ENCODE measurements at regions not wholly inside any gene's neighbourhood (a gene's known extent, or its start where the extent isn't known, plus 50 kb on each side); places are given as distances from the start of the nearest gene placed in this dataset.
"Not testable (repeated sequence)": the region's sequence is repeated elsewhere in the genome, so short reads cannot be mapped to it uniquely, and the experiment has no call there.

DNA sequence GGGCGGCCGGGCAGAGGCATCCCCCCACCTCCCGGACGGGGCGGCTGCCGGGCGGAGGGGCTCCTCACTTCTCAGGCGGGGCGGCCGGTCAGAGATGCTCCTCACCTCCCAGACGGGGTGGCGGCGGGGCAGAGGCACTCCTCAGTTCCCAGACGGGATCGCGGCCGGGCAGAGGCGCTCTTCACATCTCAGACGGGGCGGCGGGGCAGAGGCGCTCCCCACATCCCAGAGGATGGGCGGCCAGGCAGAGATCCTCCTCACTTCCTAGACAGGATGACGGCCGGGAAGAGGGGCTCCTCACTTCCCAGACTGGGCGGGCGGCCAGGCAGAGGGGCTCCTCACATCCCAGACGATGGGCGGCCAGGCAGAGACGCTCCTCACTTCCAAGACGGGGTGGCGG is 463.2 kb downstream of the SQOR start:
- H3K4me3 Mint-ChIP-seq; H3K4me1 Mint-ChIP-seq; H3K36me3 Mint-ChIP-seq (ENCODE audit: insufficient read depth); H3K27me3 Mint-ChIP-seq; H3K27ac Mint-ChIP-seq (ENCODE audit: low read depth); ATAC-seq (replicated peaks; ENCODE audit: extremely low read depth, poor library complexity, severe bottlenecking); DNase-seq (ENCODE audit: low spot score in 2 of 2): not testable (repeated sequence)
- H3K9me3 Mint-ChIP-seq: peaks cover 19% of the 10 kb centered on the region

GRCh38 chr15:46110755-46111154 is 475.9 kb downstream of the SQOR start:
- no peaks in the 10 kb centered on the region for H3K27me3 Mint-ChIP-seq
- DNase-seq (ENCODE audit: low spot score in 2 of 2): no peak
- no peak for ATAC-seq (replicated peaks; ENCODE audit: extremely low read depth, poor library complexity, severe bottlenecking)
- H3K4me1 Mint-ChIP-seq: no peaks in the 10 kb centered on the region
- H3K4me3 Mint-ChIP-seq: no peak overlapping the region
- H3K9me3 Mint-ChIP-seq: peaks cover 6% of the 10 kb centered on the region
- no peaks in the 10 kb centered on the region for H3K36me3 Mint-ChIP-seq (ENCODE audit: insufficient read depth)
- no peak overlapping the region for H3K27ac Mint-ChIP-seq (ENCODE audit: low read depth)

DNA sequence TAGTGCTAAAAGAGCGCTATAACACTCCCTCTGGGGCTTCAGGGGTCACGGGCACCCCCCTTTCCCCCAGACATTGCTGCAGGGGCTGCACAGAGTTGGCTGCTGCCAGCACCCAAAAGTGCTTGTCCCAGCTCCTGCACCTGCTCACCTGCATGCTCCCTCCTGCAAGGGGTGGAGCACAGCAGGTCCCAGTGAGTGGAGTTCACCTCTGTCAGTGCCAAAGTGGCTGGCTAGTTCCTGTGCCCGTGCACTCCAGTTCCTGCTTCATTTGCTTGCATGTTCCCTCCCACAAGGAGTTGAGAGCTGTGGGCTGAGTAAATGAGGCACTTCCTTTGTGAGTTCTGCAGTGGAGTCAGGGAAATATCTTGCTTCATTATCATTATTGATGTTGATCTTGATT is 476.9 kb downstream of the SQOR start:
- H3K27ac Mint-ChIP-seq (ENCODE audit: low read depth): no peak overlapping the region
- ATAC-seq (replicated peaks; ENCODE audit: extremely low read depth, poor library complexity, severe bottlenecking) (no peak), DNase-seq (ENCODE audit: low spot score in 2 of 2) (no peak)
- no peak overlapping the region for H3K4me3 Mint-ChIP-seq
- H3K4me1 Mint-ChIP-seq: no peaks in the 10 kb centered on the region
- H3K27me3 Mint-ChIP-seq: no peaks in the 10 kb centered on the region
- peaks cover 6% of the 10 kb centered on the region for H3K9me3 Mint-ChIP-seq
- H3K36me3 Mint-ChIP-seq (ENCODE audit: insufficient read depth): no peaks in the 10 kb centered on the region

DNA sequence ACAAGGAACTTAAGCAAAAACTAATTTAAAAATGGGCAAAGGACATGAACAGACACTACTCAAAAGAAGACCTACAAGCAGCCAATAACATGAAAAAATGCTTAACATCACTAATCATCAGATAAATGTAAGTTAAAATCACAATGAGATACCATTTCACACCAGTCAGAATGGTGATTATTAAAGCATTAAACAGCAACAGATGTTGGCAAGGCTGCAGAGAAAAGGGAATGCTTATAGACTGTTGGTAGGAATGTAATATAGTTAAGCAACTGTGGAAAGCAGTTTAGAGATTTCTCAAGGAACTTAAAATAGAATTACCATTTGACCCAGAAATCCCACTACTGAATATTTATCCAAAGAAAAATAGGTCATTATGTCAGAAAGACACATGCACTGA is 482.2 kb downstream of the SQOR start:
- H3K4me3 Mint-ChIP-seq: no peak overlapping the region
- no peaks in the 10 kb centered on the region for H3K36me3 Mint-ChIP-seq (ENCODE audit: insufficient read depth)
- H3K27me3 Mint-ChIP-seq: no peaks in the 10 kb centered on the region
- DNase-seq (ENCODE audit: low spot score in 2 of 2) (no peak), ATAC-seq (replicated peaks; ENCODE audit: extremely low read depth, poor library complexity, severe bottlenecking) (no peak)
- no peaks in the 10 kb centered on the region for H3K4me1 Mint-ChIP-seq
- peaks cover 16% of the 10 kb centered on the region for H3K9me3 Mint-ChIP-seq
- H3K27ac Mint-ChIP-seq (ENCODE audit: low read depth): no peak overlapping the region

DNA sequence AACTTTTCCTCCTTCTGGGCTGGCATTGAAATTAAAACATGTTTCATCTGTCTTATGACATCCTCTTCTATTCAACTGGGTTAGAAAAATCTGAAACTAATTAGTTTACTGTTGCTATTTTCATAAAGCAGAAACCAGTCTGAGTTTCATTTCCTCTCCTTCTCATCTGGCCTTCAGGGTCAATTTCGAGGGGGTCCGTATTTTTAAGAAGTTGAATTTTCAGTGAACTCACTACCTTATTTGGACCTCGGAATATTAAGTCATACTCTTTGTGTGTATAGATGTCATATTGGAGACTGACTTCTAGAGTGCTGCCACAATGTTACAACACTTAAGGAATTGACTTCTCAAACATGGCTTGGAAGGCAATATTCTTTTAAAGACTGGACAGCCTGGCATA is 485.9 kb downstream of the SQOR start:
- no peaks in the 10 kb centered on the region for H3K36me3 Mint-ChIP-seq (ENCODE audit: insufficient read depth)
- H3K4me1 Mint-ChIP-seq: no peaks in the 10 kb centered on the region
- H3K9me3 Mint-ChIP-seq: peaks cover 16% of the 10 kb centered on the region
- DNase-seq (ENCODE audit: low spot score in 2 of 2) (no peak), ATAC-seq (replicated peaks; ENCODE audit: extremely low read depth, poor library complexity, severe bottlenecking) (no peak)
- no peak overlapping the region for H3K4me3 Mint-ChIP-seq
- no peaks in the 10 kb centered on the region for H3K27me3 Mint-ChIP-seq
- no peak overlapping the region for H3K27ac Mint-ChIP-seq (ENCODE audit: low read depth)

GRCh38 chr15:46121441-46121840 is 486.6 kb downstream of the SQOR start:
- DNase-seq (ENCODE audit: low spot score in 2 of 2) (no peak), ATAC-seq (replicated peaks; ENCODE audit: extremely low read depth, poor library complexity, severe bottlenecking) (no peak)
- Mint-ChIP-seq H3K27ac (ENCODE audit: low read depth) (no peak overlapping the region), H3K4me1 (no peaks in the 10 kb centered on the region), H3K9me3 (peaks cover 16% of the 10 kb centered on the region), H3K36me3 (ENCODE audit: insufficient read depth) (no peaks in the 10 kb centered on the region), H3K27me3 (no peaks in the 10 kb centered on the region), H3K4me3 (no peak overlapping the region)

DNA sequence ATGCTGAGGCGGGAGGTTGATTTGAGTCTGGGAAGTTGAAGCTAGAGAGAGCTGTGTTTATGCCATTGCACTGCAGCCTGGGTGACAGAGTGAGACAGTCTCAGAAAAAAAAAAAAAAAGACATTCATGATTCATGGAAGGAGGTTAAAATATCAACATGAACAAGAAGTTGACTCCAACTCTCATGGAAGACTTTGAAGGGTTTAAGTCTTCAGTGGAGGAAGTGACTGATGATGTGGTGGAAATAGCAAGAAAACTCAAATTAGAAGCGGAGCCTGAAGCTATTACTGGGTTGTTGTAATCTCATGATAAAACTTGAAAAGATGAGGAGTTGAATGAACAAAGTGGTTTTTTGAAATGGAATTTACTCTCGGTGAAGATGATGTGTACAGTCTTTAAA is 491.8 kb downstream of the SQOR start:
- no peaks in the 10 kb centered on the region for H3K27me3 Mint-ChIP-seq
- H3K4me3 Mint-ChIP-seq: no peak overlapping the region
- H3K4me1 Mint-ChIP-seq: no peaks in the 10 kb centered on the region
- no peak overlapping the region for H3K27ac Mint-ChIP-seq (ENCODE audit: low read depth)
- no peak for DNase-seq (ENCODE audit: low spot score in 2 of 2)
- H3K36me3 Mint-ChIP-seq (ENCODE audit: insufficient read depth): no peaks in the 10 kb centered on the region
- peaks cover 17% of the 10 kb centered on the region for H3K9me3 Mint-ChIP-seq
- no peak for ATAC-seq (replicated peaks; ENCODE audit: extremely low read depth, poor library complexity, severe bottlenecking)

DNA sequence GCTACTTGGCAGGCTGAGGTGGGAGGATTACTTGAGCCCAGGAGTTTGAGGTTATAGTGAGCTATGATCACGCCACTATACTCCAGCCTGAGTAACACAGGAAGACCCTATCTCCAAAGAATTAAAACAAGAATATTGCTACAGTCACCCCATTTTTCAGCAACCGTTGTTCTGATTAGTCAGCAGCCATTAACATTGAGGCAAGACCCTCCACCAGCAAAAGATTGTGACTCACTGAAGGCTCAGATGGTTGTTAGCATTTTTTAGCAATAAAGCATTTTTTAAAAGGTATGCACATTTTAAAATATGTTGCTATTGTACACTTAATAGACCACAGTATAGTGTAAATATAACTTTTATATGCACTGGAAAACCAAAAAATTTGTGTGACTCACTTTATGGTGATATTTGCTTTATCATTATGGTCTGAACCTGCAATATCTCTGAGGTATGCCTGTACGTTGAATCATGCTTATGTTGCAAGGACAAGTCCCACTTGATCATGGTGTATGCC is 492.6 kb downstream of the SQOR start:
- Mint-ChIP-seq H3K27ac (ENCODE audit: low read depth) (no peak overlapping the region), H3K4me3 (no peak overlapping the region), H3K9me3 (peaks cover 22% of the 10 kb centered on the region), H3K4me1 (no peaks in the 10 kb centered on the region), H3K27me3 (no peaks in the 10 kb centered on the region), H3K36me3 (ENCODE audit: insufficient read depth) (no peaks in the 10 kb centered on the region)
- DNase-seq (ENCODE audit: low spot score in 2 of 2): no peak
- ATAC-seq (replicated peaks; ENCODE audit: extremely low read depth, poor library complexity, severe bottlenecking): no peak

- Mint-ChIP-seq H3K27ac (ENCODE audit: low read depth) (no peak overlapping the region), H3K4me1 (no peaks in the 10 kb centered on the region), H3K27me3 (no peaks in the 10 kb centered on the region), H3K9me3 (peaks cover 22% of the 10 kb centered on the region), H3K36me3 (ENCODE audit: insufficient read depth) (no peaks in the 10 kb centered on the region), H3K4me3 (no peak overlapping the region)
- no peak for ATAC-seq (replicated peaks; ENCODE audit: extremely low read depth, poor library complexity, severe bottlenecking)
- no peak for DNase-seq (ENCODE audit: low spot score in 2 of 2)
Observed at GRCh38 chr15:46129145-46129544, 494.3 kb downstream of the SQOR start.

- peaks cover 24% of the 10 kb centered on the region for H3K9me3 Mint-ChIP-seq
- no peak overlapping the region for H3K4me3 Mint-ChIP-seq
- no peaks in the 10 kb centered on the region for H3K36me3 Mint-ChIP-seq (ENCODE audit: insufficient read depth)
- no peaks in the 10 kb centered on the region for H3K4me1 Mint-ChIP-seq
- H3K27ac Mint-ChIP-seq (ENCODE audit: low read depth): no peak overlapping the region
- H3K27me3 Mint-ChIP-seq: no peaks in the 10 kb centered on the region
- ATAC-seq (replicated peaks; ENCODE audit: extremely low read depth, poor library complexity, severe bottlenecking) (no peak), DNase-seq (ENCODE audit: low spot score in 2 of 2) (no peak)
Observed at GRCh38 chr15:46131876-46132275, 497.0 kb downstream of the SQOR start.

- Mint-ChIP-seq H3K9me3 (peaks cover 8% of the 10 kb centered on the region), H3K4me1 (no peaks in the 10 kb centered on the region), H3K27me3 (no peaks in the 10 kb centered on the region), H3K4me3 (no peak overlapping the region), H3K36me3 (ENCODE audit: insufficient read depth) (no peaks in the 10 kb centered on the region), H3K27ac (ENCODE audit: low read depth) (no peak overlapping the region)
- no peak for DNase-seq (ENCODE audit: low spot score in 2 of 2)
- ATAC-seq (replicated peaks; ENCODE audit: extremely low read depth, poor library complexity, severe bottlenecking): no peak
Observed at GRCh38 chr15:46137443-46137842, 502.6 kb downstream of the SQOR start.

- no peak for ATAC-seq (replicated peaks; ENCODE audit: extremely low read depth, poor library complexity, severe bottlenecking)
Observed at GRCh38 chr15:46146002-46146401, 511.2 kb downstream of the SQOR start.

DNA sequence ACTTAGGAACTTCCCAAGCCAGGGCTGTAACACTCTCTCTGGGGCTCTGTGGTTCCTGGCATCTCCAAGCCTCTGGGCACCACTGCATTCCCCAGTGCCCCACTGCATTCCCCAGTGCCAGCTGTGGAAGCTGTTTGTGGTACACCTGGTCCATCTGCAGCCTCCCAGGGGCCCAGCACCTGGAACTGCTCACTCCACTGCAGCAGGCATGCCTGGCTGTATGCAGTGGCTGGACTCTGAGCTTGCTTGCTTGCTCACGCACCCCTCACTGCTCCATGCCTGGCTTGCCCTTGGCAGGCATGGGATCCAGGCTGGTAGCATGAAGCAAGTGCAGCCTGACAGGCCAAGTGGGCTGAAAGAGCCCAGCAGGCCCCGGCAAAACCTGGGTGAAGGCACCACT is 512.1 kb downstream of the SQOR start:
- Mint-ChIP-seq H3K9me3 (peaks cover 3% of the 10 kb centered on the region), H3K27ac (ENCODE audit: low read depth) (no peak overlapping the region), H3K27me3 (no peaks in the 10 kb centered on the region), H3K4me3 (no peak overlapping the region), H3K36me3 (ENCODE audit: insufficient read depth) (no peaks in the 10 kb centered on the region), H3K4me1 (no peaks in the 10 kb centered on the region)
- DNase-seq (ENCODE audit: low spot score in 2 of 2) (no peak), ATAC-seq (replicated peaks; ENCODE audit: extremely low read depth, poor library complexity, severe bottlenecking) (no peak)

More at GRCh38 chr15:46146002-46146401, 511.2 kb downstream of the SQOR start:
- Mint-ChIP-seq H3K36me3 (ENCODE audit: insufficient read depth) (no peaks in the 10 kb centered on the region), H3K9me3 (no peaks in the 10 kb centered on the region), H3K4me3 (no peak overlapping the region), H3K4me1 (no peaks in the 10 kb centered on the region), H3K27ac (ENCODE audit: low read depth) (no peak overlapping the region), H3K27me3 (no peaks in the 10 kb centered on the region)
- DNase-seq (ENCODE audit: low spot score in 2 of 2): no peak

GRCh38 chr15:46151786-46152185 is 517.0 kb downstream of the SQOR start:
- Mint-ChIP-seq H3K9me3 (peaks cover 10% of the 10 kb centered on the region), H3K27me3 (no peaks in the 10 kb centered on the region)

More at GRCh38 chr15:46151786-46152185, 517.0 kb downstream of the SQOR start:
- H3K36me3 Mint-ChIP-seq (ENCODE audit: insufficient read depth): no peaks in the 10 kb centered on the region
- H3K27ac Mint-ChIP-seq (ENCODE audit: low read depth): no peak overlapping the region
- no peaks in the 10 kb centered on the region for H3K4me1 Mint-ChIP-seq
- H3K4me3 Mint-ChIP-seq: no peak overlapping the region
- ATAC-seq (replicated peaks; ENCODE audit: extremely low read depth, poor library complexity, severe bottlenecking) (no peak), DNase-seq (ENCODE audit: low spot score in 2 of 2) (no peak)

All from central memory CD8-positive, alpha-beta T cell (primary cell).